ENCODE measurements at regions not wholly inside any gene's neighbourhood (a gene's known extent, or its start where the extent isn't known, plus 50 kb on each side); places are given as distances from the start of the nearest gene placed in this dataset.
"Not testable (repeated sequence)": the region's sequence is repeated elsewhere in the genome, so short reads cannot be mapped to it uniquely, and the experiment has no call there.

GRCh38 chr5:173667702-173668101 lies 51.3 kb upstream of the BOD1 start:
- DNase-seq: no peak

- no peak for DNase-seq
Measured at GRCh38 chr5:173668245-173668800, 51.9 kb upstream of the BOD1 start.

- DNase-seq: no peak
Measured at GRCh38 chr5:173668910-173669309, 52.5 kb upstream of the BOD1 start.

- no peak for DNase-seq
Measured at GRCh38 chr5:173669483-173669882, 53.0 kb upstream of the BOD1 start.

GRCh38 chr5:173670130-173670651 lies 53.7 kb upstream of the BOD1 start:
- DNase-seq: no peak

DNA sequence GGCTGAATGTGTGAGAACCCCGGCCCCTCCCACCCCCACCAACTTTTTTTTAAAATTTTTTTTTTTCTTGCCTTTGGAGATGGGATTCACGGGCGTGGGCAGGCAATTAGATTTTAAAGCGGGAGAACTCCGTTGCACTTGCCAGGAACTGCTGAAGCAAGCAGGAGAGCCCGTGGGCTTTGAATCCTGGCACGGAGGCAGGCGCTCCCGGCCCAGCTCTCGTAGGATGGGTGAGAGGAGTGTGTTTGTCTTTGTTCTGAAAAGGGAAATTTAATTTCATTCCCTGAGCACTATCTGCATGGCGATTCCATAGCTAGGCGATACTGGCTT lies 54.3 kb upstream of the BOD1 start:
- no peak for DNase-seq

DNA sequence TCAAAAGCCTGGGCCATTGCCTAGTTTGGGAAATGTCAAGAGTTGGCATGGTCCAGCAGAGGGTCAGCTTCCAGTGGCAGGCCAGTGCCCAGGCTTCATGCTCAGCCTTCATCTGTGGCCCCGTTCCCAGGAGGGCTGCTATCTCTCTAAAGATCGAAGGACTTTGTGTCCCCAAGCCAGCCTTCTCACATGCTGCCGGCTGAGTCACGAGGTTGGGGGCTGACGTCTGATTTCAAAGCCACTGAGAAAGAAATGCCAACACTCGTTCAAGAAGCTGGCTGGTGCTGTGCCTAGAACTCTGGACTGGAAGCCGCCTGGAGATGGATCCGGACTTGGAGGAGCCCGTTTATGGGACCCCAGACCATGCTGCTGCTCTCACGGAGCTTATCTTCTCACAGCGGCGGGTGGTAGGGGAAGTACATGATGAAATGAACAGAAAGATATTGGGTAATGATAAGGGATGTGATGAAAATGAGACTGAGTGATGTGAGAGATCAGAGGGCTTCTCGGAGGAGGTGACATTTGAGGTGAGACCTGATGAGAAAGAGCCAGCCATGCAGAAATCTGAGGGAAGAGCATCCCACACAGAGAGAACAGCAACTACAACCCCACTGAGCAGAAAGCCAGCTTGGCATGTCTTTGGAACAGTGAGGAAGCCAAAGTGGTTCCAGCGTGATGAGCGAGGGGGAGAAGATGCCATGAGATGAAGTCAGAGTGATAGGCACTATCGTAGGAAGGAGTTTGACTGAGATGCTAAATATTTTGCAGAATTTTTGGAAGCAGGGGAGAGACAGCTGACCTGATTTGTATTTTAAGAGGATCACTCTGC lies 54.9 kb upstream of the BOD1 start:
- DNase-seq: no peak

GRCh38 chr5:173672166-173672565 lies 55.7 kb upstream of the BOD1 start:
- no peak for DNase-seq

DNA sequence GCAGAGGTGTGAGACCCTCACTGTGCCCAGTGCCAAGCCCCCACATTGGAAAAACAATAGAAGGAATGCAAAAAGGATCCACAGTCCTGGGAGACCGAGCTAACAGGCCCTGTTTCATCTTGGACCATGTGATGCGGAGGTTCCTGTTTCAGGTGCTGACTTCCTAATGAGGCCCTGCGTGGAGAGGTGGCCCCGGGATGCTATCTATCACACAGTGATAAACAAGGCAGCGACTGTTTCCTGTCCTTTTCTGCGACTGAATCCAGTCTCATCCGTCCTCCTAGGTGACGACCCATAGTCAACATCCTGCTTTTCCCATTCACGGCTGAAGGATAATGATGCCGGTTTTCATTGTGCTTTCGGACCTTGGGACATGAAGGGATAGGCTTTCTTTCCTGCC lies 56.4 kb upstream of the BOD1 start:
- DNase-seq: no peak

- no peak for DNase-seq
Measured at GRCh38 chr5:173673295-173674101, 57.0 kb upstream of the BOD1 start.

DNA sequence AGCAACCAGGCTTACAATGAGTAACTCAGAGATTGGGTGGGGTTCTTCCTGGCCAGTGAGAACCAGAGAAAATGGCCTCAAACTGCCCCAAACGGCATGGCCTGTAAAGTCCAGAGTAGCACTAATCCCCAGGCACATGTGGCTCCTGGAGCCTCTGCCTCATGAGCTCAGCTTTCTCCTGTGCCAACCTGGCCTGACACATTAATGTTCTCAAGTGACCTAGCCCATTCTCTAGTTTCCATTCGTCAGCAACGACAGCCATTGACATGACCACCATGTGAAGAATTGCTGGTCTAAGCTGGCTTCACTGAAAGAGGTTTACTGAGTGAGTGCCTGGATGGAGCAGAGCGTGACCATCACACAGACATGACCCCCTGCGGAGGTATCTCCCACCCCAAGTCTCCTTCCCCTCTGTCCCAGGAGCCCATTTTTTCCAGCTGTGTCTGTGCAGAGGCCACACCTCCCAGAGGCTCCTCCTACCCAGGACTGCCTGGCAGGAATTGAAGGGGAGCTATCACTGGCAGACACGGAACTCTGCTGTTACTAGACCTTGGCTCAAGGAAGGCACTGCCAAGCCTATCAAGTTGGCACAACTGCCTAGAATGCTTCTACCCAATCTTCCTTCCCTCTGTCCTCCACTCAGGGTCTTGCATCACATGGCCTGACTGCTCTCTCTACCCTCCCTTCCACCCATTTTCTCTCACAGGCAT lies 59.0 kb upstream of the BOD1 start:
- no peak for DNase-seq

- DNase-seq: no peak
Measured at GRCh38 chr5:173676375-173676774, 59.9 kb upstream of the BOD1 start.

GRCh38 chr5:173677125-173677672 lies 60.7 kb upstream of the BOD1 start:
- DNase-seq: no peak

DNA sequence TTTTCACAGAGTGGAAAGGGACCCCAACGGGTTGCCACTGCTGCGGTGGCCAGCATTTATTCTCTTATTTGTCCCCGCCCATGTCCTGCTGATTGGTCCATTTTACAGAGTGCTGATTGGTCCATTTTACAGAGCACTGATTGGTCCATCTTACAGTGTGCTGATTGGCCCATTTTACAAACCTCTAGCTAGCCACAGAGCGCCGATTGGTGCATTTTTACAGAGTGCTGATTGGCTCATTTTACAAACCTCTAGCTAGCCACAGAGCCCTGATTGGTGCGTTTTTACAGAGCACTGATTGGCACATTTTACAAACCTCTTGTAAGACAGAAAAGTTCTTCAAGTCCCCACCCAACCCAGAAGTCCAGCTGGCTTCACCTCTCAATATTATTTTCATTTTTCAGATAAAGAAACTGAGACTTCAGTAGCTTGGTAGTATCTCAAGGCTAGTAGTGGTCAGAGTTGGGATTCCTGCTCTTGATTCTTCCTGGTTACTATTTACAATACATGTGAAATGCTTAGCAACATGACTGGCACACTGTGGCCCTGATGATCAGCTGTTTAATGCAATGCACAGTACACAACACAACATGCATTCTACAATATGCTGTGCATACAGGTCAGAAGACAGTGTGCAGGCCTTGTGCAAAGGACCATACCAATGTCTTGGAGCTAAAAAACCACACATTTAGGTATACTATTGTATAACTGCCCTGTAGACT lies 63.6 kb upstream of the BOD1 start:
- DNase-seq: no peak

DNA sequence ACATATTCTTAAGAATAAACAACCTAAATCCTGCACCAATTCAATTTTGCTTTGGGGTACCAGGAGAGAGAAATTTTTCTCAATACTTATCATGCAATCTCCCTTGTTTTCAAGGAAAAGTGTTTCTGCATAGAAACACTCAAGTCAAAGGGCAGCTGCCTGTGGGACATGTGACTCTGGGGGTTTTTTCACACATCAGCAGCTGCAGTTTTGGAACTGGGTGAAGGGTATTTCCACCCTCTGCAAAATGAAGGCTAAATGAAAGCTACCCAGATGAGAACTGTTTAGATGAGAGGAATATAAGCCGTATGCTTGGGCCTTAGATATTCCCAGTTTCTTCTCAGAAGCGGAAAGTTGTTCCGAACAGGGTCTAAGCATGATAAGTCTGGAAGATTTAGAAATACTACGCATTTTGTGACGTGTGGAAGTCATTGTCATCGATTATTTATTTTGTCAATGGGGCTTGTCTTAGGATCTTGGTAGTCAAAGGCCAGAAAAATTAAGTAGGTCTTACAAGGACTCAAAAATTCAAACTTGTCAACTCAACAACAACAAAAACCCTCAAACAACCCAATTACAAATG lies 64.3 kb upstream of the BOD1 start:
- DNase-seq: no peak

DNA sequence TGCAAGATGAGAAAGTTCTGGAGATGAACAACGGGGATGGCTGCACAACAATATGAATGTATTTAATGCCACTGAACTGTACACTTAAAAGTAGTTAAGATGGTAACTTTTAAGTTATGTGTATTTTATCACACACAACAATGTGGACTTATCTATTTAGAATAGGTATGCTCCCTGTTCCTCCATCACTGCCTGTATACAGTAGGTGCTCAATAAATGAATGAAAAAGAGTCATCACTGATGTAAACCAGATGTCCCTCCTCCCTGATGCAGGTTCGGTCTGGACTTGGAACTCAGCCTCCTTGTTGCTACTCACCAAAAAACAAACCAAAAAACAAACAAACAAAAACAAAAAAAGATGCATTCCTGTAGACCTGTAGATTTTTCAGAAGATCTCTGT lies 65.9 kb upstream of the BOD1 start:
- no peak for DNase-seq

DNA sequence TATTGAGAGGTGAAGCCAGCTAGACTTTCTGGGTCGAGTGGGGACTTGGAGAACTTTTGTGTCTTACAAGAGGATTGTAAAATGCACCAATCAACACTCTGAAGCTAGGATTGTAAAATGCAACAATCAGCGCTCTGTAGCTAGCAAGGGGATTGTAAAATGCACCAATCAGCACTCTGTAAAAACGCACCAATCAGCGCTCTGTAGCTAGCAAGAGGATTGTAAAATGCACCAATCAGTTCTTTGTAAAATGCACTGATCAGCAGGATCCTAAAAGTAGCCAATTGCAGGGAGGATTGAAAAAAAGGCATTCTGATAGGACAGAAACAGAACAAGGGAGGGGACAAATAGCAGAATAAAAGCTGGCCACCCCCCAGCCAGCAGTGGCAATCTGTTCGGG lies 68.1 kb upstream of the BOD1 start:
- DNase-seq: not testable (repeated sequence)

DNA sequence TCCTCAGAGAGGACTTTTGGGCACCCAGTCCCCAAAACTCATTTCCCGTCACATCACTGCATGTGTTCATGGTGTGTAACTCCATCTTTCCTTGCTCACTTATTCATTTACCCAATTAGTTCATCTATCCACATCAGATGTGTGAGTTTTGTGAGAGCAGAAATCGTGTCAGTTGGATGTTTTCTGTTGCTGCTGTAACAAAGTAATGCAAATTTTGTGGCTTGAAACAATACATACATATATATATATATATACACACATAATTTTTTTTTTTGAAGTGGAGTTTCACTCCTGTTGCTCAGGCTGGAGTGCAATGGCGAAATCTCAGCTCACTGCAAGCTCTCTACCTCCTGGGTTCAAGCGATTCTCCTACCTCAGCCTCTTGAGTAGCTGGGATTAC lies 70.5 kb upstream of the BOD1 start:
- DNase-seq: no peak

- DNase-seq: no peak
Measured at GRCh38 chr5:173688703-173689102, 72.3 kb upstream of the BOD1 start.

DNA sequence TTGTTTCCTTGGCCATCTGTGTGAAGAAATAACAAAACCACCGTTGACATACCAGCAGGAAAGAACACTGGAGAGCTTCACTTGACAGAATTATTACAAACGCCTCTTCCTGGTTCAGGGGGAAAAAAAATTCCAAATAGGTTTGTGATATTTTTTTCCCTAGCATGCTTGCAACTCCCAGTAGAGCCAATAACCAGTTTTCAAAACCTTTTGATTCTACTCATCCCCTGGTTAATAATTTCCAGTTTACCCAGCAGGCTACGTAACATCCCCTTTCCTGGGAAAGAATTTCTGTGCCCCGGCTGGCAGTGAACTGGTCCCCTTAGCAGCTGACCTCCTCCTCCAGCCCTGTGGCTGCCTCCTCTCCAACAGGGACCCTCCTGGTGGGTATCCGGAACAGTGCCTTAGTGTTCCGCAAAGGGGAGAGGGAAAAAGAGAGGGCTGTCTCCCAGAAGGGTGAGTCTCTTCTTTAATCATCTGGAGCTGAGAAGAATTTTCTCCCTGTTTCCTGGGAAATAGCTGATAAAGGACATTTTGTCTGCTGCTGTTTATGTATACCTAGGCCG lies 72.8 kb upstream of the BOD1 start:
- DNase-seq: no peak

DNA sequence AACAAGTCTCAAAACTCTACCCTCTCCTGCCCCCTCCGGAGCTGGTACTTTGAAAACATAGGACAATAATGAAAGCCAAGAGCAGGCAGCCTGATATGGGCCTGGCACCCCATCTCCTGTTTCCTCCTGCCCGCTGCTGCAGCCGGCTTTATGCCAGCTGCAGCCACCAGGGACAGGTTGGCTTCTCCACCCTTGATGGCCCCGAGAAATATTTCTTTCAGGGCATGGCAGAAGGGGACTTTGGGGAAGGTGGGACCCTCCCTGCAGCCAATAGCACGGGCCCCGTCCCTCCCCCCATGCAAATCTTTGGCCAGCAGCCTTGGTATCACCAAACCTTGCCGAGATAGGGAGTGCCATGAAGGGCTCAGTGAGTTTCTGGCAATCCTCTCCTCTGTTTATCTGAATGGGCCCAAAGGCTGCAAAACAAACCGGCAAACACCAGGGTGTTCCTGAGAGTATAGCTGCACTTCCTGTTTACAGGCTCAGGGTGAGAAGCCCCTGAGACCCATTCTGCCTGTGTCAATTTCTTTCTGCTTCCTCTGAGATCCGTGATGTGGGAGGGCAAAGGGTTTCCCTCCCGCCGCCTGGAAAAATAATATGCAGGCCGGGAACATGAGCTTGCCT lies 73.4 kb upstream of the BOD1 start:
- no peak for DNase-seq

Data from NCI-H1930 (cell line).